Spleen (tissue), 7 donors: ENCODE measurements at regions not wholly inside any gene's neighbourhood (a gene's known extent, or its start where the extent isn't known, plus 50 kb on each side); places are given as distances from the start of the nearest gene placed in this dataset.
"Not testable (repeated sequence)": the region's sequence is repeated elsewhere in the genome, so short reads cannot be mapped to it uniquely, and the experiment has no call there.

Source experiments
- CTCF ChIP-seq, 11 experiments: fragments of 200-600 bp in 7 of 11; fragments of 450-650 bp in 4 of 11; sonication (generic) in 4 of 11; IDR thresholded peaks in 8 of 11; conservative IDR thresholded peaks in 3 of 11; 1 replicate in 7 of 11; 2 replicates in 4 of 11; pipeline versions ENCODE4 v1.4.0 to v1.8.0; 2016 to 2021; ENCODE audit warnings: antibody characterized with exemption in 11 of 11, inconsistent platforms in 4 of 11, mild to moderate bottlenecking in 1 of 11
- POLR2A ChIP-seq, 3 donors: fragments of 450-650 bp; IDR thresholded peaks; one replicate each; pipeline ENCODE4 v1.5.1; 2017; ENCODE audit warnings: antibody characterized with exemption in 3 of 3, mild to moderate bottlenecking in 1 of 3
- POLR2AphosphoS5 ChIP-seq, 3 donors: sonication (generic); formaldehyde crosslinking; IDR thresholded peaks; one replicate each; pipeline ENCODE4 v1.5.1; 2017; ENCODE audit warnings: antibody characterized with exemption in 3 of 3
- donor health status: DM: no; HTN: no; CAD: no; lungs with moderate emphysema.
- donor health status: DM: no; HTN: no; CAD: no.
- donor health status: DM: no; HTN: no; CAD: no.

- TF ChIP-seq CTCF (IDR thresholded peaks at IDR 0.05 in 8 of 11, conservative IDR thresholded peaks at IDR 0.05 in 3 of 11); POLR2A (IDR thresholded peaks at IDR 0.05); POLR2AphosphoS5 (IDR thresholded peaks at IDR 0.05): not testable (repeated sequence)
Measured at GRCh38 chr9:67058898-67059715, 66.8 kb upstream of the SPATA31A3 start.
